Thoracic aorta (tissue), 2 donors: ENCODE measurements at regions not wholly inside any gene's neighbourhood (a gene's known extent, or its start where the extent isn't known, plus 50 kb on each side); places are given as distances from the start of the nearest gene placed in this dataset.

ENCODE experiments used
- ATAC-seq: fragments of 150-250 bp; one replicate; pipeline ENCODE4 v1.8.0; 2017; ENCODE audit warnings: low read depth; ENCODE audit not compliant: insufficient number of reproducible peaks, low FRiP score
- DNase-seq: peaks from one replicate; pipeline ENCODE4 v3.0.0-alpha.2; 2020; ENCODE audit warnings: low spot score
- H3K27ac ChIP-seq, 2 donors: fragments of 200-600 bp; sonication (generic); 1 replicate in 1 of 2; 2 replicates in 1 of 2; pipeline ENCODE4 v1.5.1; 2016; ENCODE audit warnings: mild to moderate bottlenecking in 2 of 2, moderate library complexity in 2 of 2
- H3K27me3 ChIP-seq: fragments of 200-600 bp; sonication (generic); replicated peaks from 2 replicates; pipeline ENCODE4 v1.6.0; 2016; ENCODE audit warnings: mild to moderate bottlenecking; ENCODE audit not compliant: insufficient read depth
- H3K36me3 ChIP-seq: fragments of 200-600 bp; sonication (generic); one replicate; pipeline ENCODE4 v1.5.1; 2016
- H3K4me1 ChIP-seq, 2 donors: fragments of 200-600 bp; sonication (generic); 1 replicate in 1 of 2; 2 replicates in 1 of 2; pipeline versions ENCODE4 v1.5.1 to v1.6.0; 2016; ENCODE audit warnings: low read depth in 2 of 2, mild to moderate bottlenecking in 1 of 2; ENCODE audit not compliant: control insufficient read depth in 1 of 2
- H3K4me3 ChIP-seq: fragments of 200-600 bp; sonication (generic); 2 replicates; pipeline ENCODE4 v1.5.1; 2016; ENCODE audit warnings: mild to moderate bottlenecking
- H3K9me3 ChIP-seq: fragments of 200-600 bp; sonication (generic); 2 replicates; pipeline ENCODE4 v1.5.1; 2016
- TF ChIP-seq, protein P1 (sequence below): fragments of 200-600 bp; sonication (generic); IDR thresholded peaks from one replicate; pipeline ENCODE4 v1.5.1; 2019; ENCODE audit warnings: antibody characterized with exemption

DNA sequence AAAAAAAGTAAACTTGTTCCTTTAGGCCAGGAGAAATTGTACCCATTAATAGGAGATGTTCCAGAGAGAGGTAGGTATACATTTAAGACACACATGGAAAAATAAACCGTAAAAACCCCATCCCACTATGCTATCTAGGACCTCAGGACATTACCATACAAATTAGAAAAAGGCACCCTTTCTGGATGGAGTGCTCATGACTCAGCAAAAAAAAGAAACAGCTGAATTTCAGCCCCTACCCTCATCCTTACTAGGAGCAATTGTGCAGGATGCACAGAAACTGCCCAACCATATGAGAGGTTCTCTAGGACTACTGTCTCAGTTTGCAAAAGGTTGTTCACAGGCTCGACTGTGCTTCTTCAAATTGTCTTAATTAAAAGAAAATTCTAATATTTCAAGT lies 368.2 kb downstream of the HINT1 start:
- Histone ChIP-seq H3K4me3 (no peak overlapping the region), H3K4me1 (no peaks in the 10 kb centered on the region), H3K27me3 (no peaks in the 10 kb centered on the region), H3K9me3 (peaks cover 3% of the 10 kb centered on the region), H3K27ac (no peak overlapping the region), H3K36me3 (no peaks in the 10 kb centered on the region)
- no peak for DNase-seq
- no peak for ATAC-seq
- TF ChIP-seq, protein P1, sequence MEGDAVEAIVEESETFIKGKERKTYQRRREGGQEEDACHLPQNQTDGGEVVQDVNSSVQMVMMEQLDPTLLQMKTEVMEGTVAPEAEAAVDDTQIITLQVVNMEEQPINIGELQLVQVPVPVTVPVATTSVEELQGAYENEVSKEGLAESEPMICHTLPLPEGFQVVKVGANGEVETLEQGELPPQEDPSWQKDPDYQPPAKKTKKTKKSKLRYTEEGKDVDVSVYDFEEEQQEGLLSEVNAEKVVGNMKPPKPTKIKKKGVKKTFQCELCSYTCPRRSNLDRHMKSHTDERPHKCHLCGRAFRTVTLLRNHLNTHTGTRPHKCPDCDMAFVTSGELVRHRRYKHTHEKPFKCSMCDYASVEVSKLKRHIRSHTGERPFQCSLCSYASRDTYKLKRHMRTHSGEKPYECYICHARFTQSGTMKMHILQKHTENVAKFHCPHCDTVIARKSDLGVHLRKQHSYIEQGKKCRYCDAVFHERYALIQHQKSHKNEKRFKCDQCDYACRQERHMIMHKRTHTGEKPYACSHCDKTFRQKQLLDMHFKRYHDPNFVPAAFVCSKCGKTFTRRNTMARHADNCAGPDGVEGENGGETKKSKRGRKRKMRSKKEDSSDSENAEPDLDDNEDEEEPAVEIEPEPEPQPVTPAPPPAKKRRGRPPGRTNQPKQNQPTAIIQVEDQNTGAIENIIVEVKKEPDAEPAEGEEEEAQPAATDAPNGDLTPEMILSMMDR, result no peak

DNA sequence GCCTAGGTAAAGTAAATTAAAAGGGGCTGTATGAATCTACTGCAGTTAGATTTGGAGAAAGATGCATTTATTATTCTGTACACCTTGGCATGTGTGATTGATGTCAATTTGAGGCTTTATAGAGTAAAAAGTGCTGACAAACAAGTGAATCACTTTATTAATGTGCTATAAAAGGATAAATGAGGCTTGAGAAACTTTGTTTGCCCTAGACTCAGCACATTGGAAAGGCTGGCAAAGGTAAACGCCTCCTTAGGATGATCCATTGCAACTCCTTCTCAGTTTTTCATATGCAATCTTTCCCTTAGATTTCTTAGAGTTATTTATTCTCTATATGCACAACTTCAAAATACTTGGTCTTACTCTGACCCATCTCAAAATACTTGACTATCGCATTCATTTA lies 369.0 kb downstream of the HINT1 start:
- TF ChIP-seq, protein P1, result no peak
- ATAC-seq (no peak), DNase-seq (no peak)
- no peaks in the 10 kb centered on the region for H3K27me3 ChIP-seq
- peaks cover under 1% of the 10 kb centered on the region for H3K9me3 ChIP-seq
- no peak overlapping the region for H3K4me3 ChIP-seq
- H3K27ac ChIP-seq, result no peak overlapping the region
- no peaks in the 10 kb centered on the region for H3K36me3 ChIP-seq
- no peaks in the 10 kb centered on the region for H3K4me1 ChIP-seq

DNA sequence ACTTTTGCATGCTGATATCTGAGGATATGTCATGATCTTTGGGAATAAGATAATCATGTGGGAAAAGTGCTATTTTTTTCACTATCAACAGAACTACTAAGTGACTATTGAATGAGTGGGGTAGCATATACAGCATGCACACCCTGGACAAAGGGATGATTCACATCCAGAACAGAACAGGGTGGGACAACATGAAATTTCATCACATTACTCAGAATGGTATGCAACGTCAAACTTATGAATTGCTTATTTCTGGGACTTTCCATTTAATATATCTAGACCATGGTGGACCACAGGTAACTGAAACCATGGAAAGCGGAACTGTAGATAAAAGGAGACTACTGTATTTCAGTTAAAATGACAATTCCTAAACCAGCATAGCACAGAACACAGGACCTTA lies 370.0 kb downstream of the HINT1 start:
- Histone ChIP-seq H3K4me3 (no peak overlapping the region), H3K27me3 (no peaks in the 10 kb centered on the region), H3K36me3 (no peaks in the 10 kb centered on the region), H3K27ac (no peak overlapping the region), H3K4me1 (no peaks in the 10 kb centered on the region), H3K9me3 (no peaks in the 10 kb centered on the region)
- TF ChIP-seq, protein P1, result no peak
- DNase-seq, result no peak
- no peak for ATAC-seq

DNA sequence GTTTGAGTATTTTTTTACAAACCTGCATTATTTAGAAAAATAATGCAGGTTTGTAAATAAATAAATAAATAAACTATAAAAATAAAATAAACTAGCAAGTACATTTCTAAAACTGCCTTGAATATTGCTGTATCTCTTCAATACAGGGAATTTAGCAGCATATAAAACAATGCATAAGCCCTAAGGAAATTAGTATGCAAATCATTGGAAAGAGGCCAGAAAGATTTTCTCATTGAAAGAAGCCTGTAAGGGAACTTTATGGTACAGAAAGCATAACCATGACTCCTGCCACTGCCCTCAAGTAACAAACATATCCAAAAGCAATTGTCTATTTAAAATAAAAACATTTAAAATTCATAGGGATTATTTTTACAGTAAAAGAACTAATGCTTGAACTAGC lies 387.3 kb downstream of the HINT1 start:
- Histone ChIP-seq H3K9me3 (no peaks in the 10 kb centered on the region), H3K36me3 (no peaks in the 10 kb centered on the region), H3K27ac (no peak overlapping the region), H3K4me3 (no peak overlapping the region), H3K4me1 (no peaks in the 10 kb centered on the region), H3K27me3 (no peaks in the 10 kb centered on the region)
- TF ChIP-seq, protein P1, result no peak
- DNase-seq, result no peak
- no peak for ATAC-seq

- no peaks in the 10 kb centered on the region for H3K36me3 ChIP-seq
- no peak overlapping the region for H3K27ac ChIP-seq
Observed at GRCh38 chr5:130773813-130774212, 391.2 kb downstream of the HINT1 start.

More at GRCh38 chr5:130773813-130774212, 391.2 kb downstream of the HINT1 start:
- ATAC-seq (no peak), DNase-seq (no peak)
- Histone ChIP-seq H3K4me3 (no peak overlapping the region), H3K9me3 (no peaks in the 10 kb centered on the region), H3K27me3 (no peaks in the 10 kb centered on the region), H3K4me1 (no peaks in the 10 kb centered on the region)
- TF ChIP-seq, protein P1, result no peak
